ENCODE measurements at regions not wholly inside any gene's neighbourhood (a gene's known extent, or its start where the extent isn't known, plus 50 kb on each side); places are given as distances from the start of the nearest gene placed in this dataset.

DNA sequence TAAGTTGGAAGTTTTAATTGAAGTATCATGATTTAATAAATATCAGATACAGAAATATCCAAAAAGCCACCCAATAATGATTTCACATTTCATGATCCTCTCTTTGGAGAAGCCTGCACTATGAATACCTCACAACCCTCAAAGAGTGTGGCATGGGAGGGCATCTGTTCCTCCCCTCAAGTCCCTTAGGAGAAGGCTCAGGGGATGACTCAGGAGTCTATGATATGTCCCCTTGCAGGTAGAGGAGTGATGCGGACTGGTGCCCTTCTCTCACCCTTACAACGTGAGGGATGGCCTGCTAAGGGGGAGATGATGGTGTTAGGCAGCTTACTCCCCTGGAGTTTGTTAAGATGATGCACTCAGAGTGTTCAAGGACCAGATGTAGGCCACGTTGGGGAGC, 303.3 kb upstream of the DUSP10 start:
- H3K27ac ChIP-seq (ENCODE audit: low read depth, low read length) = no peak overlapping the region
- WGBS, 3 donors = 75 to 94% (median 90%) methylated on average over 3 of the region's 3 CpGs

DNA sequence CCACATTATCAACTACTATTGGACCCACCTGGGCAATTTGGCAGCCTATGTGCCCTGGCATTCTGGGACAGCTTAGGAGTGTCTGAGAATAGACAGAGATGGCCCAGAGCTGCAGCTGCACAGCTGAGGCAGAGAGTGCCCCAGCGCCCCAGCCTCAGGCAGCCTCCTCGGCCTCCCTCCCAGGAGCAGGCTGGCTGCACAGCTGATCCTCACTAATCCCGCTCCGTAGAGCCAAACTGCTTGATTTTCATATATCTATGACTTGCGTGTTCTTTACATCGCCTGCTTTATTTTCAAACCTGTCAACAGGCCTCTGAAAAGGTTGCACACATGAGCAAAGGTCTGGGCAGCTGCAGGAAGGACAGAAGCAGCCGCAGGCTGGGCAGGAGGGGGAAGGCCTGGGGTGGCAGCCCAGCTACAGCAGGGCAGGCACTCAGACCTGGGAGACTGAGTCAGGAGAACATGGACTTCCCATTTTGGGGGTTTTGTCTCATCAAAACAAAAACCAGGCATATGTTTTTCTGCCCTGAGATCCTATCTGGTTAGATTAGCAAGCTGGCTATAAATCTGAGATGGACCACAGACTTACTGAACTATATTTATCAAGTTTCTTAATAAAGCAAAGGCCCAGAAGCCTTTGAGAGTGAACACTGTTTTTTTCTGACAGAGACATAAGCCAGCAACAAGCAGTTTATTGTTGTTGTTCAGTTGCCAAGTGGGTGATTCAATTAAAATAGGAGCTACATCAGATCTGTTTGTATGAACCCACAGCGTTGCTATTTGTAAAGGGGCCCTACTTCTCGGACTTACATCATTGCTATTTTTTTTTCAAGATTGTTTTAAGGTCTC, 301.8 kb upstream of the DUSP10 start:
- H3K27ac ChIP-seq (ENCODE audit: low read depth, low read length) = no peak overlapping the region

DNA sequence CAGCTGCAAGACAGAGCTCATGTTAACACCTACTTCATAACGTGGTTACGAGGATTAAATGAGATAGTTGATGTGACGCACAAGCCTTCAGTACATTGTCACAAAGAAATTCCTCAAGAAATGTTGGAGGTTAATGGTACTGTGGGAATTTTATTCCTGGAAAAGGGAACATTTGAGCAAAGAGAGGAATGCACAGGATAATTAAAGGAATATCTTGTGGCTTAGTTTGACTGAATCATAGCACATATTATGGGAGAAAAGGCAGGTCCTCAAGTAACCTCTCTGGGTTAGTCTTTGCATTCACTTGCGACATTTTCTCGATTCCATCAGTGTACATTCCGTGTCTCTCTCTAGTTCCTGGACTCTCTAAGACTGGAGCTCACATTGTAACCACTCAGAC, 300.2 kb upstream of the DUSP10 start:
- no peak overlapping the region for H3K27ac ChIP-seq (ENCODE audit: low read depth, low read length)
- WGBS, 3 donors = 92 to 98% (median 95%) methylated on average over 6 of the region's 6 CpGs

More for the DNA sequence above, 301.8 kb upstream of the DUSP10 start:
- 80 to 83% (median 81%) methylated on average over 9 of the region's 9 CpGs for WGBS, 3 donors

DNA sequence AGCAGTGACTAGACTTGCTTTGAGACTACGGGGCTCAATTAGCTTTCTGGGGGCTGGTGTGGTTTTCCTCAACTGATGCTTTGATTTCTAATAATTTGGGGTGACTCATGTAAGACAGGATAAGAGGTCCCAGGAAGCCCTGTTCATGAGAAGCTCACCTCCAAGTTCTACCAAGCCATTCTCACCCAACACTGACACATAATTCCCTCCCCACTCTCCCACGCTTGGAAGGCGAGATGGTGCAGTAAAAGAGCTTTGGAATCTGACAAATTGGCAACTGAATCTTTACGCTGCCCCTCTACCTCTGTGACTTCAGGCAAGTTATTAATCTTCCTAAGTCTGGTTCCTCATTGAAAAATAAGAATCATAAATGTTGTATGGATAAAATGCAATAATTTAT, 299.1 kb upstream of the DUSP10 start:
- WGBS, 3 donors = 92 to 94% (median 93%) methylated on average over 4 of the region's 4 CpGs
- H3K27ac ChIP-seq (ENCODE audit: low read depth, low read length) = no peak overlapping the region

DNA sequence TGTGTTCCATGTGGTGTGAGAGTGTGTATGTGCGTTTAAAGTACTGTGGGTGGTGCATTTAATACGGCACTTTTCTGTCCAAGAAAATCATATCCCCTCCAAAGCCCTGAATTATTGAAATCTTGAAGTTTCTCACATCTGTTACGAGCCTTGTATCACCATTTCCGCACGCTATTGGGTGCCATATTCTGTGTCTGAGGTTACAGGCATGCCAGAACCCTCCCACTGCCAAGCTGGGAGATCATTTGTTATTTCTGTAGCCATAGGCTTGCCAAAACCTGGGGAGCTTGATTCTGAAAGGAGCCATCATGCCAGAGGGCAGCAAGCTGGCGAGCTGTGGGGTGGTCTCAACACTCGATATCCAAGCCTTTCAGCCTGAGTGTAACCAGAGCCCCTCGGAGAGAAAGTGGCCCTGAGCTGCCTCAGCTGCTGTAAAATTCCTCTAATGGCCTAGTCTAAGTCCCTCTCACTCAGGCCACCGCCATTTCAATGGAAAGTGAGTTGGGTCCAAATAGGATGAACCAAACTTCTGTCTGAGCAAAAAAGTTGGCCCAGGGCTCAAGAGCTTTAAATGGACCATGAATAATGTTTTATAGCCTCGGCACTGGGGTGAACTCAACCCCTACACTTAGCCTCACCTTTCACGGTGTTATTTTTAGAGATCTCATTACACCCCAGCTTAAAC, 298.4 kb upstream of the DUSP10 start:
- WGBS, 3 donors = 89 to 92% (median 92%) methylated on average over 11 of the region's 11 CpGs
- no peak overlapping the region for H3K27ac ChIP-seq (ENCODE audit: low read depth, low read length)

DNA sequence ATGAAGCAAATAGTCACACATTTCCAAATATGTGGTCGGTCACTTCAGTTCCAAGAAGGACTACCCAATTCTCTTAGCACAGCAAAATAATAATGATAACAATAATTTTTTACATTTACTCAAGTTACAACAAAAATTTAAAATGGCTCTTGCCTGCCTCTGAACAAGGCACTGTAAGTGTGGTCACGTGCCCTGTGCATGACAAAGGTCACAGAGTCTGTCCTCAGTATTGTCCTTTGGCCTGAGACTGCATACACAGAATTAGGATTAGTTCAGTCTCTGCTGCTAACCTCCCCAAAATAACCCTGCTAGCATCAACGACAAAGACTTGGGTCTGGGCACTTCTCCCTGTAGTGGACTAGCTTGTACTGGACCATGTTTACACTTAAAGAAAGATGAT, 297.1 kb upstream of the DUSP10 start:
- H3K27ac ChIP-seq (ENCODE audit: low read depth, low read length) = no peak overlapping the region
- 64 to 81% (median 79%) methylated on average over 3 of the region's 3 CpGs for WGBS, 3 donors

DNA sequence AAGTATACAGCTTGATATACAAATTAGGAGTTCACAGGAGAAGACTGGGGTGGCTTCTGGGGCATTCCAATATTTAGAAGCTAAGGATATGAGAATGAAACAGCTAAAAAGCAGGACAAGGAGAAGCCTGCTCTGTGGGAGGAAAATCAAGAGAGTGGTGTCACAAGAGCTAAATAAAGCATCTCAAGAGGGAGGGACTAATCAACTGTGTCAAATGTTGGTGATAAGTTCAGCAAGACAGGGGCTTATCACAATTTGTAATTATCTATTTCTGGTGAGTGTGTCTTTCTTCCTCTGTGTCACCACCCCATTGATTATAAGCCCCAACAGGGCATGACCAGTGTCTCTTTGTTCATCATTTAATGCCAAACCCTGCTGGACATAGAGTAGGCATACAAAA, 295.8 kb upstream of the DUSP10 start:
- no peak overlapping the region for H3K27ac ChIP-seq (ENCODE audit: low read depth, low read length)

DNA sequence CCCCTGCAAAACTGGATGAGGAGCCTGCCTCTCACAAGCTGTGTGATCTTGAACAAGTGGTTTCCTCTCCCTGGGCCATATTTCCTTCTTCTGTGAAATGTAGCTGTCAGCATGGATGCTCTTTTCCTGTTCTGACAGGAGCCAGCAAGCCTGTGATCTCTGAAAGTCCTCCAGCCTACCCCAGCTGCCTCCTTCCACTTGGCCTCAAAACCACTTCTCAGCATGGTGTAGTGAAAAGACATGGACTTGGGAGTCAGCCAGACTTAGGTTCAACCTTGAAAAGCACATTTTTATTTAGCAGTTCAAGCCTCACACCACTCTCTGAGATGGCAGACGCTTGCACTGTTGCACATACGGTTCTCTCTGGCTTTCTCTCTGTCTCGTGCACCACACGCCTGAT, 292.9 kb upstream of the DUSP10 start:
- WGBS, 3 donors = 60 to 81% (median 75%) methylated on average over 4 of the region's 4 CpGs
- H3K27ac ChIP-seq (ENCODE audit: low read depth, low read length) = no peak overlapping the region

DNA sequence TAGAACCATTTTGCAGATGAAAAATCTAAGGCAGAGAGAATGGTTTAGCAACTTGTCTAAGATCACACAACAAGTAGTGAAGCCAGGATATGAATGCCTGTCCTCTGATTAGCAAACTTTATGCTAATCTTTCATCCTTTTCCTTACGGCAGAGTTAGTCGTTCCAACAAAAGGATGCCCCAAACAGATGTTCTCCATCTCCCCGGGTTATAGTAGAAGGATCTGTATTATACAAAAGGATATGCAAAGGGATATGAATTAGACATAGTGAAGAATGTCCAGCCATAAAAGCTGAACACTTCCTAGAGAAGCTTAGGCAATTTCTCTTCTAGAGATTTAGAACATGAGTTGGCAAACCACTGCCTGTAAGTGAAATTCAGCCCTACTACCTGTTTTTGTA, 291.6 kb upstream of the DUSP10 start:
- WGBS, 3 donors = 78 to 84% (median 79%) methylated on average over 3 of the region's 3 CpGs
- no peak overlapping the region for H3K27ac ChIP-seq (ENCODE audit: low read depth, low read length)

DNA sequence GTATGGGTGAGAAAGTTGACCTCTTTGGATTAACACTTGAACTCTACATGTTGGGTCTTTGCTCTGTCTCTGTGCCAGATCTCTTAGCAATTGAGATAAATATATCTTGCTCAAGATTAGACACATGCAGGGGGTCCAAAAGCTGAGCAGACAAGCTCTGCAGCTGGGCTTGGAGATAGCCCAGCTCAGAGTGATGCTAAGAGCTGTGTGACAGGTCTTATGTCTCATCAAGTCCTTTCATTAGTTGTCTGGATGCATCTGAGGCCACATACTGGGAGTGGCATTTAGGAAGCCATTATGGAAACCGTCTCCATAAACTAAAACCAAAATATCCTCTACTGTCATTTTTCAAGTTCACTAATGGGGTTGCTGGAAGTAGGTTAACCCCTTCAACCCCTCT, 289.4 kb upstream of the DUSP10 start:
- no peak overlapping the region for H3K27ac ChIP-seq (ENCODE audit: low read depth, low read length)
- 48 to 72% (median 67%) methylated on average over 1 of the region's 1 CpG for WGBS, 3 donors

DNA sequence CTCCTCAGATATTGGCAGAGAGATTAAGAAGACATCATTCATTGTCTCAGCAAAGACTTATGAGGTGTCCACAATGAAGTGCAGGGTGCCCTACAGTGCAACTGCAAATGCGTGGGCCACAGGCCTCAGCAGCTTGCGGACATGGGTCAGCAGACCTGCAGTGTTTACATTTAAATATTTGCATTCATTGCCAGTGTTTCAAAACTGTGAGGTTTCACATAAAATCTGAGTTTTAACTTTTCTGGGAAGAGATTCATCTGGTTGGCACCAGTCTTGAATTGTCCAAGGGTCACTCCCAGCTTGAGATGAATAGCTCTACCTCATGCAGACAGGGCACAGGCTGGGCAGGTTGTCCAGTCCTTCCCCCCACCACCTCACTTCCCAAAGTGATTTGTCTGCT, 286.8 kb upstream of the DUSP10 start:
- WGBS, 3 donors = 93 to 98% (median 97%) methylated on average over 2 of the region's 2 CpGs
- no peak overlapping the region for H3K27ac ChIP-seq (ENCODE audit: low read depth, low read length)

DNA sequence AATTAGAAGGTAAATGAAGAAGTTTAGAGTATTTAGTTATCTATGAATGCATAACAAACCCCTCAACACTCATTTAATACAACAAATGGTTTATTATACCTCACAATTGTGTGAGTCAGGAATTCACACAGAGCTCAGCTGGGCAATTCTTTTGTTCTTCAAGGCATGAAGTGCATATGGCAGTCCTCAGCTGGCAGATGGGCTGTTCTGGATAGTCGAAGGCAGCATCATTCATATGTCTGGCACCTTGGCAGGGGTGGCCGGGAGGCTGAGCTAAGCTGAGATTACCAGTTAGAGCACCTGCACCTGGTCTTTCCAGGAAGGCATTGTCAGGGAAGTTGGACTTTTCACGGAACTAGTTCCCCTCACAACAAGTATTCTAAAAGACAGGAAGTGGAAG, 286.2 kb upstream of the DUSP10 start:
- H3K27ac ChIP-seq (ENCODE audit: low read depth, low read length) = no peak overlapping the region
- 67 to 77% (median 76%) methylated on average over 3 of the region's 3 CpGs for WGBS, 3 donors

DNA sequence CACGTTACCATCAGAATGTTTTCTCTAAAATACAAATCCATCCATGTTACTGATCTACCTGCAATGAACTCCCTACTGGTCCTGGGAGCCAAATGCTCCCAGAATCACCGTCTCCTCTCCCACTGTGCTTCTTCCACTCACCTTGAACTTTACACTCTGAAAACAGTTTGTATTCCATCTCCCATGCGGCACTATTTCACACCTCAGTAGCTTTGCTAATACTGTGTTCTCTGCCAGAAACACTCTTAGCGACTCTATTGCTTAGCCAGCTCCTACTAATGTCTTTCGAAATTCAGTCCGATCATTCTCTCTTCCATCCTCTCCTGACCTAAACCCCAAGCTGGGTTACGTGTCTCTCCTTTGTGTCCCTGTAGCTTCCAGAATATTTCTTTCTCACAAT, 284.4 kb upstream of the DUSP10 start:
- WGBS, 3 donors = 75 to 84% (median 84%) methylated on average over 7 of the region's 7 CpGs
- no peak overlapping the region for H3K27ac ChIP-seq (ENCODE audit: low read depth, low read length)

DNA sequence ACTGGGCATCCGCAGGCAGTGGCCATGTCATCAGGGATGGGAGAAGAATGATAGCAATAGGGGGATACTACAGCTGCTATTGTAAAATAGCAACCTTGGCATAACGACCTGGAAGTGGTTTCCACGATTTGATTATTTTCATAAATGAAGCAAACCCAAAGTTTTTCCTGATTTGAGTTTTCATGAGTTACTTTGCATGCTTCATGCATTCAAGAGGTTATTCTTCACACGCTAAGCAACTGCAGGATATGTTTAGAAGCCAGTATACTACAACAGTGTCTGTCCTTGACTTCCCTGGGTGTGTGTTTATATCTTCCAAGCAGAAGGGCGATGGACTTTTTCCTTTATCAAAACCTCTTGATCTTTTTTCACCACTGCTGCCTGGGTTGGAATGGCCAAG, 281.1 kb upstream of the DUSP10 start:
- WGBS, 3 donors = 85 to 88% (median 86%) methylated on average over 5 of the region's 5 CpGs
- no peak overlapping the region for H3K27ac ChIP-seq (ENCODE audit: low read depth, low read length)

DNA sequence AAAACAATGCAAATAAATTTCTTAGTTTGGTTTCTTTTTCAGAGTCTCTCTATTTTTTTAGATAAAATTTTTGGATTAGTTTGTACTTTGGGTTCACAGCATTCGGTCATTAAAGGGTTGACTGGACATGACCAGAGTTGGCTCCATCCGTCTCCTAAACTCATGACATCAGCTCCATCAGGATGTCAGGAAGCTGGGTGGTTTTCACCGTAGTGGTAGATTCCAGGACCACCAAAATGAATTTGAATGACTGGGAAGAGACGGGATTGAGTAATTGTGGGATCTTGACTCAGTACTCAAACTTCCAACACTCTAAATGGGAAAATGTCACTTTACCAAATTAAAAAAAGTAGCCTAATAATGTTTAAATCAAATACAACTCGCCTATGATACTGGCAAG, 279.2 kb upstream of the DUSP10 start:
- WGBS, 3 donors = 65 to 68% (median 68%) methylated on average over 5 of the region's 5 CpGs
- no peak overlapping the region for H3K27ac ChIP-seq (ENCODE audit: low read depth, low read length)

DNA sequence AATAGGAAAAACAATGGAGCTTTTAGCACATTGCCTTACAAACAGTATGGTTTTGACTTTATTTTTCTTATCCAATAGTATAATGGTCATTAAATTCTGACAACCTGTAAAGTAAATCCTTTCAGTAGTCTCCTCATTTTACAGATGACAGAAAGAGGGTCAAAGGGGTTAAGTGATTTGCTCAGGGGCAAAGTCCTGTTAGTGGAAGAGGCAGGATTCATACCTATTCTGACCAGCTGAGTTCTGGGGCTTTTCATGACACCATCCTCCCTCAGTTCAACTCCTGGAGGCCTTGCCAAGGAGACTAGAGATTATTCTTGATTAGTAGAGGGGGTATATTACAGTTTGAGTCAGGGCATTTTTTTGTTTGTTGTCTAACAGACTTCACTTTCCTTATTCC, 278.7 kb upstream of the DUSP10 start:
- H3K27ac ChIP-seq (ENCODE audit: low read depth, low read length) = no peak overlapping the region

DNA sequence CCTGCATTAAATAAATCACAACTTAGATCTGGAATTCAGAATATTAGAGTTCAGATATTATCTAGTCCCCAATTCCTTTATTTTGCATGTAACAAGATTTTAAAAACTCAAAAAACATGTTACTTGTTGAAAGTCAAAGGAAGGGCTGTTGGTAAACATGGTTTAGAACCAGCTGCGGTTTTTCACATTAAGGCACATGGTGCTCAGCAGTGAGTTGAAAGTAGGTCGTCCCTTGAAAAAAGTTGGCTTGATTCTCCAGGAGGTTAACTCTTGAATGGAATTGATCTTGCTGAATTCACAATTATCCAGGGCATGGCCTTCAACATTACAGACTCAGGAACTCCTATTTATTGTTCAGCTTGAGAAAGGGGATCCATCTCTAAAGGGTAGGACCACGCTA, 277.1 kb upstream of the DUSP10 start:
- 50 to 69% (median 69%) methylated on average over 3 of the region's 3 CpGs for WGBS, 3 donors
- no peak overlapping the region for H3K27ac ChIP-seq (ENCODE audit: low read depth, low read length)

DNA sequence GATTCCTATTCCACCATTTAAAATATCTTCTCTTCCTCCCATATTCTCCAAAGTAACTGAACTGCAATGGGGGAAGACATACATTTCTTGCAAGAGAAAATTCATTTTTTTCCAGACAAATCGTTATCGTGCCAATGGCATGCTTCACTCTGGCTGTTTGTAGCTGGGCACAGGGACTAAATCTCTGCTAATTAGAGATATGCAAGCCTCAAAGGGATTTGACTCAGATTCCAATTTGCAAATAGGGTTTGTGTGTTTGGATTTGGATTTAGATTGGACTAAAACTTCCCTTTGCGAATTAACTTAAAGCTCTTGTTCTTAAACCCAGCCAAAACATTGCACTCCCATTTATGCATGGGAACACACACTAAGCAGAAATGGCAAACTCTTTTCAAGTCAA, 276.2 kb upstream of the DUSP10 start:
- 91 to 95% (median 91%) methylated on average over 3 of the region's 3 CpGs for WGBS, 3 donors
- no peak overlapping the region for H3K27ac ChIP-seq (ENCODE audit: low read depth, low read length)

DNA sequence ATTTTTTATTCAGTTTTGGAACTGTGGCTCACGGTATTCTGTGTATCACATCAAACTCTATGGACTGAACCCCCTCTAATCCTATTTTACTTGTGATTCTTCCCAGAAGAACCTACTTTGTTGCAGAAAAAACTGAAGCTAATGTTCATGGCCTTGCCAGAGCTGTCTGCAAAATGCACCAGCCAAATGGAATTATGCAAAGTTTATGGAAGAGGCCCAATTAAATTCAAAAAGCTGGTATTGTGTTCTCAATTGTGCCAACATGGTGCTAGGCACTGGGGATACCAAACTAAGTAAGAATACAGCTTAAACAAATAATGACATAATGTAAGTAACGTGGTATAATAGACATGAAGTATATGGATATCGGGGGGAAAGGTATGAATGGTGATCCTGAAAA, 273.8 kb upstream of the DUSP10 start:
- WGBS, 3 donors = 86 to 92% (median 89%) methylated on average over 3 of the region's 3 CpGs
- H3K27ac ChIP-seq (ENCODE audit: low read depth, low read length) = no peak overlapping the region

DNA sequence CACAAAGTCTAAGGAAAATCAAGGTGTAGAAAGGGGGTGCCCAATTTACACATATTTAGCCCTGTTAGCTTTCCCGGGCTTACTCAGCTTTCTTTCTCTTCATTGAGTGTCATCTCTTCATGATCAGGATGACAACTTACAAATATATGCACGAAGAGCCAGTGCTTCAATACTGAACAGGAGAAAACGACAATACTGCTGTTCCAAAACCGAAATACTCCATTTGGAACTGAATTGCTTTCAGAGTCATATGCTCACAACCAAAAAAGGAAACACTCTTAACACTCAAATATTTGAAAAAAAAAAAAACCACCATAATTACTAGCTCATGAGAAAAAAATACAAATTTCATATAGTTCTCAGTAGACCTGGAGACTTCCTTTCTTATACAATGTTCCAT, 272.1 kb upstream of the DUSP10 start:
- WGBS, 3 donors = 91 to 95% (median 94%) methylated on average over 4 of the region's 4 CpGs
- no peak overlapping the region for H3K27ac ChIP-seq (ENCODE audit: low read depth, low read length)

Measured in adipose tissue (tissue), 3 donors.